ENCODE measurements at regions not wholly inside any gene's neighbourhood (a gene's known extent, or its start where the extent isn't known, plus 50 kb on each side); places are given as distances from the start of the nearest gene placed in this dataset.
"Not testable (repeated sequence)": the region's sequence is repeated elsewhere in the genome, so short reads cannot be mapped to it uniquely, and the experiment has no call there.

DNA sequence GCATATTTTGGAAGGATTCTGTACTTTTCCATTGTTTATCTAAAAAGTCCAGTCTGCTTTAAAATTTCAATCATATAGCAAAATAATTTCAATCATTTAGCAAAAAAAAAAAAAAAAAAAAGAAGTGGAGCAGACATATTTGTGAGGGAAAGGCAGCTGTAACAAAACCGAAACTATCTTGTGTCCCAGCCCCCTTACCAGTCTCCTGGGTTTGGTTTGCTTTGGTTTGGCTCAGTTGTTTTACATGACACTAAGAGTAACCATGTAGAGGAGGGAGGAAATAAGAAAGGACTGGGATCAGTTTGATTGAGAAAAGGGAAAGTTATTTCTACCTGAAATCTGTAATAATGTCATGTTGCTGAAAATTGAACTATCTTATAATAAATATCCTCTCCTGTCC lies 158.8 kb upstream of the GADL1 start:
- DNase-seq: no peak

DNA sequence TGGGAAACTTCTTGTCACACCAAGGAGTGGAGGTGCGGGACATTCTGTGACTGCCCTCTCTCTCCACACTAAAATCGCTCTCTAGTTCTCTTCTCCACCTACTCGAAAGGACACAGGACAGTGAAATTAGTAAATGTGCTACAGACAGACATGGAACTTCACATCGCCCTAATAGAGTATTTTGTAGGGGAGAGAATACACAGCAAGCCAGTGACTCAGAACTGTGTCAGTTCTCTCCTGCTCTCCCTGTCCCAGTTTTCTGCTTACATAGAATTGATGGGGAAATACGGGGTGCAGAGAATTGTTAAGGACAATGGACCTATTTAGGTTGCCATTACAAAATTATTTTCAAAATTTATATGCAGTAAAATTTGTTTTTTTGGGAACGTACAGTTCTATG lies 159.6 kb upstream of the GADL1 start:
- DNase-seq: no peak

DNA sequence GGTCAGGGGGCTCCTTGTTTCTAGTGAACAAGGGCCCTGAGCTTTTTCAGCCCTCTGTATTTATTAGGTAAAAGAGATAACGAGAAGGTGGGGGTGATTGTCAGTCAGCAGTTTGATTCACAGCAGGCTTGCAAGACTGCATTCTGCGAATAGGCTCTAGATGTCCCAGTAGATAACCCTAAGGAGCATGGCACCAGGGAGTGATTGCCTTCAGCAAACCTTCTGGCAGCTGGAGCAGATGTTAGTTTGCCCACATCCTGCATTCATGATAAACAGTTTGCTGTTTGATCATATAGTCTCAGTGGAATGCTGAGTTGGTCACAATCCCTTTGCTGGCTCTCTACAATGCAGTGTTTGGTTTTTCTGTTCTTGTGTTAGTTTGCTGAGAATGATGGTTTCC lies 161.3 kb upstream of the GADL1 start:
- DNase-seq: no peak

DNA sequence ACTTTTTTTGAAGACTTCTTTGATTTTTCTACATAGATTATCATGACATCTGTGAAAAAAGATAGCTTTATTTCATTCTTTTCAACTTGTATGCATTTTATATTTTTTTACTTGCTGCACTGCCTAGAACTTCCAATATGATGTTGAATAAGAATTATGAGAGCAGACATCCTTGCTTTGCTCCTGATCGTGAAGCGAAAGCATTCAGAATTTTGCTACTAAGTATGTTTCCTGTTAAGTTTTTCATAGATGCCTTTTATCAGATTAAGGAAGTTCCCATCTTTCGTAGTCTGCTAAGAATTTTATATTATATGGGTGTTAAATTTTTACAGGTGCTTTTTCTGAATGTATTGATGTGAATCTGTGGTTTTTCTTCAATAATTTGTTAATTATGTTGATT lies 163.4 kb upstream of the GADL1 start:
- no peak for DNase-seq

DNA sequence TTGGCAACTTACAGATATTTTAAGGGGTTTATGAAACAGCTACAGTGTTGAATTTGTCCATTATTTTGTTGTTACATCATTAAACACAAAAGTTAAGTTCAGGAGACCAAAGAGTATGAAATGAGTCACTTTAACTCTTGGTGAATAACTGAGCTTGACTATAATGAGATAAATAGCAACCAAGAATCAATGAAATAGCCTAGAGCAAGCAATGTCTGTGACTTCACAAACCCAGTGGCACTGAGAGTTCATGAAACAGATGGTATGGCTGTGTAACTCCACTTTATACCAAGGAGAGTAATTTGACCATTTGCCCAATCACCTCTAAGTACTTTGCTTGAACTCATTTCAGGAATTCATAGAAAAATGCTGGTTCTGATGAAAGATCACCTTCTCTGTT lies 169.6 kb upstream of the GADL1 start:
- DNase-seq: no peak

DNA sequence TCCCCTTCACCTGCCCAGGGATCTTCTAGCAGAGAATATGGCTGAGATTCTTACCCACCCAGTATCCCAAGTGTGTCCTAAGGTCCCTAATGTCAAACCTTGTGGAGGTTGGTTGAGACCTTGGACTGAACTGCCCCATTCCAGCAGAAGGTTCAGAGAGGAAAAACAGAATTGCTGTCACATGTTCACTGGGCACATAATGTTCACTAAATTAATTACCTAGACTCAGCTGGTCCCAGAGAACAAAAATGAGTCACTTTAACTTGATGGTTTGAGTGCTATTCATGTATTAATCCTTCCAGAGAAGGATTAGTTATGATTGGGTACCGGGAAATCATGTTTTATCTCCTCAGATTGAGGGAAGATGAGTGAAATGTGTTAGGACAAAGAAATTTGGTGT lies 171.3 kb upstream of the GADL1 start:
- no peak for DNase-seq

DNA sequence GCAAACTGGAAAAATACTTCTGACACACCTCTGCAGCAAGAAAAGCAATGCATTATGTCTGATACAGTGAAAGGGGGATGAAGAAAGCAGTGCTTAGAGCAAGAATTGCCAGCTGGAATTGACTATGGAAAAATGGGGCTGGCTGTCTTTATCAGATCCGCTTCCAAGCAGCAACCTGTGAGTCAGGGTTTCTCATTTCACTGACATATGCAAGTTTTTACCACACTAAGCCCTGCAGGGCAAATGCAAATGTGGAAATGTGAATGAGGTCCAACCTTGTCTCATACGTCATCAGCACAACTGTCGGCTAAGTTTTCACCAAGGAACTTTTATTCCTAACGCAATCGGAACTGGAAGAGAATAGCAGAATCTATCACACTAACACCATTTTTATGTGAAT lies 172.5 kb upstream of the GADL1 start:
- DNase-seq: no peak

DNA sequence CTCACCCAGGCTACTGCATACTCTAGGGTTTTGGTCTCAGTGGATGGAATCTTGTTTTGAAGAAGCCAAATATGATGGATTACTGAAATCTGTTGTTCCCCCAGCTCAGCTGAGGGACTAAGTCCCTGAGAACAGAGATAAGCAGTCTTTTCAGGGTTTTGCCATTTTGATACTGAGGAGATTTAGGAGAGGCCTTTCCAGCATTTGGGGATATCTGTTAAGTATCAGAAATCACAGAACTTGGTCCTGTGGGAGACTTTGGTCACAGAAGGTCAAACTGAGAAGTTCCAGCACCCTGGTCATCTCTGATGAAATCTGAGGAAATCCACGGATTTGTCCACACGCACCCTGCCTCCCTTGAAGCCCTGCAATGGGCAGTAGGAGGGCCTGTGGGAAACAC lies 181.0 kb upstream of the GADL1 start:
- DNase-seq: no peak

DNA sequence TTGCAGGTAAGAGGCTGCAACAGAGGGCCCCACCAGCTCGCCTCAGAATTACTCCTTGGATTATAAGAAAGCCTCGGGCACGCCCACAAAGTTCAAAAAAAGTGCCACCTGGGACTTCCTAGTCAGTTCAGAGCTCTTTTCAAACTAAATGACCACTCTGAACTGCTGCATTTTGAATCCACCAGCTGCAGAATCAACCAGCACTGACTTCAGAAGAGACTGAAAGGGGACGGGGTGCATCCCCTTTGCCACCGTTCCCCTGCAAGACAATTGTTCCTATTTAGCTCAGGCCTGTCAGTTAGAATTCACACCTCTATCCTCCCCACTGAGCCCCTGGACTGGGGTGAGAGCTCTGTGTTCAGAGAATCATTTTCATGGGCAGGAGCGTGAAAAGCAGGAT lies 181.4 kb upstream of the GADL1 start:
- DNase-seq: no peak

DNA sequence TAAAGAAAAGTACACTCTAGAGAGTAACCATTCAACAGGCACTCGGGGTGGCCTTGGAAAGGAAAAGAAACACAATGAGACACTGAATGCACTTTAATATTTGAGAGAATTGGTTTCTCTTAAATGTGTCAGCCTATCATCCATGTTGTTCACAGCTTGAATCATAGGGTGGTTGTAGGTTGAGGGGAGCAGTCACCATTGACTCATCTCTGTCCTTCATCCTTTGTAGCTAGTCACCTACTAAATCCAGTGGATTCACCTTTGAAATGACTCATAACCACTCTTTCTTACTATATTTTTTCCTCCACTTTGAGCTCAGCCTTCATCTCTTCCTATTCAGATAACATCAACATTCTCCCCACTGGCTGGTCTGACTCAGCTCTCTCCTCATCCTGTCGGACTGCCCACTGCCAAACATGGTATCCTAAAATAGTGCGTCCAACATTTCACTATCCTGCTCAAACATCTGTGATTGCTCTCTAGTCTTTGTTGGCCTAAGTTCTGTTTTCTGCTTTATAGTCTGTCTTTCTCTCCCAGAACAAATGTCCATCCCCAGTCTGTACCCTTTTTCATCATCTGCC lies 182.7 kb upstream of the GADL1 start:
- no peak for DNase-seq

DNA sequence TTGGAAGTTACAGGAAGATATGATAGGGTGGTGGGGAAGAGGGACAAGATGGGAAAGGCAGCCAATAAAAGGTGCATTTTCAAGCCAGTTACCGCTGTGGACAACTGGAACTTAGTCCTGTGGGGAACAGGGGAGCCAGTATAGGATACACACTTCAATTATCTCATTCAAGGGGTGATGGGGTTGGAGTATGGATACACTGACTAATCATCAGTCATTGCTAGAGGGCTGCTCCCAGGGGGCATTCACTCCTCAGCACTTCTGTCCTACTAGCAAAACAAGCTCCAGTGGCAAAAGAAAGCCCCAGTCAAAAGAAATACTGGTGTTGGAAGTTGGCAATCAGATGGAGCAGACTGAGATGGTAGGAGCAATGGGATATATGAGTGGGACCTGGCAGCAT lies 183.4 kb upstream of the GADL1 start:
- no peak for DNase-seq

DNA sequence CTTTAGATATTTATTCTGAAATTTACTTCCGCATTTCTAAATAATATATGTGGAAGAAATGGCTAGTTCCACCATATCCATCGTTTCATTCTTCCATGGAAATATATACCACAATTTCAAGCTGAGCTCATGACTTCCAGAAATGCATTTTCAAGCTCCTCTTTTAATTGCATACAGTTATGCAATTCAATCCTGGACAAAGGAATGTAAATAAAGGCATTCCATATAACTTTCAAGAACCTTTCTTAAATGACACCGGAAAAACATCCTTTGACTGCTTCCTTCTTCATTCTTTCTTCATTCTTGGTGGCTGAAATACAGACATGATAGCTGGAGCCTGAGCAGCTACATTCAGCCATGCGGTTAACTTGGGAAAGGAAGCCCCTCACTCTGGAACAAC lies 185.2 kb upstream of the GADL1 start:
- DNase-seq: no peak

DNA sequence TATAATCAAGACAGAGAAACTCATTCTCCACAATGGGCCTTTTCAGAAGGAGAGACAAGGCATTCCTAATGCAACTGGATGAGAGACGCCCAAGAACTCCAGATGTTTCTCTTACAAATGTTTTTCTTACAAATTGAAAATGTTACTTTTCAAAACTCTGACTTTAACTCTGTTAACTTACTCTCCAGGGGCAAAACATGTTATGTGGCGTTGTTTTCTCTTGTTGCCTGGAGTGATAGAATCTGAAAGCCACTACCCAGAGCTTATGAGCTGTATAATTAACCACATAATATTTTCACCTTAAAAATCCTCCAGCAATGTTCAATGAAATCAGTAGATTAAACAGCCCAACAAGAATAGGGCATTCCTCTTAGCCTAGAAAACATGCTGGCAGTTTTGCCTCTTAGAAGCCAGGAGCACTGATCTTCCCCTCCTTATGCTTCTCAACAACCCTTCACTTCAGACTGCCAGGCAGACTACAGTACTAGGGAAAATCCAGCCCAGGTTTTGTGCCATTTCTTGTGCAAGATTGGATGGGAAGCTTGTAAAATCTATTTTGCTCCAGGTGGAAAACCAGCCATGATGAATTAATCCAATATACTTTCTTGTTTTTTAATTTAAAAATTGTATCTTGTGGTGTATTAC lies 186.7 kb upstream of the GADL1 start:
- no peak for DNase-seq

DNA sequence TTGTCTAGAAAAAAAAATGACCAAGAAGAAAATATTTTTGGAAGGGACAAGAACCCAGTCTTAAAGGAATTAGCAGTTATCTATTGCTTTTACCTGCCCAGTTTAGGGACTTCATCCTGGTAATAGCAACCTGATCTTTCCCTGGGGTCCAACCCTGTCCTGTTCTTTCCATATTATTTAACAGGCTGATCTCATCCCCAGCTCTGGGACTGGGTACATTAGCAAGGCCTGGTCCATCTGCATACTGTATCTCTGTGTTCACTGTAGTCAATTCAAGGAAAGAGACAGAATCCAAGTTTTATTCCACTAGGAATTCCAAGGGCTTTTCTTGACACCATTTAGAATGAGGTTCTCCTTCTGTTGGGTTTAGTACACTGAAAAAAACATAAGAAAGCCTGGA lies 191.7 kb upstream of the GADL1 start:
- DNase-seq: no peak

DNA sequence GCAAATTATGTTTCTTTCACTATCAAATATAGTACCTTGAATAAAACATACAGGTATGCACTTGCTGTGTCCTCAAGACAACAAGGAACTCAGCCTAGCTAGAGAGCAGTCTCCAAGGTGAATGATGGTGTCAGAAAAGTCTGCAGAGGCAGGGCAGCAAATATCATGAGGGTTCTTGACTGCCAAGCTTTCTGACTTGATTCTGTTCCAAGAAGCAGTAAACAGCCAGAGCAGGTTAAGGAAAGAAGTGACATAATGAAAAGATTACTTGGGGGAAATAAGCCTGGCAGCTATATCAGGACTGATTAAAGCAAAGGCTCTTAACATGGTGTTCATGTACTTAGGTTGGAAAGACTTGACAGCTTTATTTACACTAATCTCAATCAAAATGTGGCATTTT lies 192.2 kb upstream of the GADL1 start:
- DNase-seq: no peak

DNA sequence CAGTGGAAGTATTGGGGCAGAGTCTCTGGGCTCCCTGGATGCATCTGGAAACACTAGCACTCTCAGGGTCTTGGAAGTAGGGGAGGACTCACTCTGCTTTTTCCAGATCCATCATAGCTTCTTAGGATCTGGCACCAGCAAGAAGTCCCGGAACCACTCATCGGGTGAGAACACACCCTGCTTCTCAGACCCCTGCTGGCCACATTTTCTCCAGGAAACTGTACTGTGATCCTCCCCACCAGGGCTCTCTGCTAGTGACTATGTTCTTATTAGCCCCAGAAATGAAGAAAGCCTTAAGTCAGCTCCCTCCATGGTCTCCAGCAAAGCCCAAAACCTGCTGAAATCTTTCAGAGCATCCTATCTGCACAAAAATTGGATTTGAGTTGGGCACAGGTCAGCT lies 197.3 kb upstream of the GADL1 start:
- DNase-seq: no peak

DNA sequence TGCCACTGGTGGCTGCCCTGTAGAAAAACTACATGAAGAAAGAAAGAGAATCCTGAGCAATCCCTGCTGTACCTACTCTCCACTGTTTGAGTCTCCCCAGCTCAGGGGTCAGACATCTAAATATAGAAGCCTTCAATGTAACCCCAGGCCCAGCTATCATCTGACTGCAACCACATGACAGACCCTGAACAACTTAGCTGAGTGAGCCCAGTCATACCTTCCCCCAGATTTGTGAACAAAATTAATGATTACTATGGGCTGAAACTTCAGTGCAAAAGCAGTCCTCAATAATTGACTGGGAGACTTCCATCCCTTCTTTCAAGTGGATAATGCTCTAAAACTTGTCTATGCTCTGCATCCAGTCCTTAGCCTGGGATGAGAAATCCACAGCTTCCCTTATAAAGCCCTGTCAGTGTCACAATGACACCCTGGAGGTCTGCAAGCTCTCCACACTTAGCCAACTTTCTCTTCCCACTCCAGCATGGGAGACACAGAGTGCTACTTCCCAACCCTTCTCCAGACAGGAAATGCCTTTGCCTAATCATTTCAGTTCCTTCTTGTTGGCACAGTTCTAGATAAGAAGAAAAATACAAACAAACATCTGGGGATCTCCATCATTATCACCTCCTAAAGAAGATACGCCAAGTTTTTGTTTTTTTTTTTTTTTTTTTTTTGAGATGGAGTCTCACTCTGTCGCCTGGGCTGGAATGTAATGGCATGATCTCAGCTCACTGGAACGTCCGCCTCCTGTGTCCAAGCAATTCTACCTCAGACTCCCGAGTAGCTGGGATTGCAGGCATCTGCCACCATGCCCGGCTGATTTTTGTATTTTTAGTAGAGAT lies 198.5 kb upstream of the GADL1 start:
- no peak for DNase-seq

DNA sequence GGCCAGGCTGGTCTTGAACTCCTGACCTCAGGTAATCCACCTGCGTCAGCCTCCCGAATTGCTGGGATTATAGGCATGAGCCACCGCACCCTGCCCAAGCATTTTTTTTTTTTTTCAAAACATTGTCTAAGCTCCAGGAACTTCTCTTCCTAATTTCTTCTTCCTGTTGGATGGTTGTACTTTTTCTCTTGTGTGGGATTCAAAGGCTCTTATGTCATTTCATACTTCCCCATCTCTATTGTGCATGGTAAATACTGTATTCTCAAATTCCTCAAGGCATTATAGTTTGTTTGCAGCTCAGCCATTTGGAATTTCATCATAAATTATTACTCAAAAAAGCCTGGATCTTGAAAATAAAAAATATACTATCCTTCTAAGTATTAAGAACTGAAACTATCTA lies 199.1 kb upstream of the GADL1 start:
- no peak for DNase-seq

DNA sequence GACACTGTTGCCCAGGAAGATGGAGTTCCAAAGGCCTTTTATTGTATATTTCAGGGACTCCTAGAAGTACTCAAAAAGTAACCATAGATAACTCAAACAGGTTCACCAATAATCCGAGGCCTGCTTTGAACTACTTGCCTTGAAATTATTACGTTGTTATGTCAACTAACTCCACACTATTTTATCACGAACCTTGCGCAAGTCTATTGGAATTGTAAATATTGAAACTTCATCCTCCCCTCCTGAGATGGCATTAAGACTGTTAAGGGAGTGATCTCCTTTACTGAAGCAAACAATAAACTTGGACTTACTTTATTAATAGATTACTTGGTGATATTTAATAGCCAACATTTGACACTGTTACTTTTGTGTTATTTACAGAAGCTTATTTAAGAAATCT lies 199.6 kb upstream of the GADL1 start:
- DNase-seq: no peak

DNA sequence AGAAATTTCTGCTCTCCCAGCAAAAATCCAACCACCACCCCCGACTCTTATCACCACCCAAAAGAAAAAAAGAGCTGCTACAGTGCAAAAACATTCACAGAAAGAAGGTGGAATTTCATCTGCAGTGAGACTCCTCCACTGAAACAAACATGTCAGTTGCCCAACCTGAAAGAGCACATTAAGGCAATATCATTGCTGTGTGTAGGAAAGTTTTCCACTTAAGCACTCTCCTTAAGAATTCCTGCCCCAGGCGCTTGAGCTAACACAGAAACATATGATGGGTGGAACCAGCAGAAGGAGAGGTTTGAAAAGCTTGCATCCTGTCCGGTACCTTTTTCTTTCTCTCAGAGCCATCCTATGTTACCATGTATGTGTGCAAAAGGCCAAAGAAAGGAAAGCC lies 200.8 kb upstream of the GADL1 start:
- DNase-seq: no peak

DNA sequence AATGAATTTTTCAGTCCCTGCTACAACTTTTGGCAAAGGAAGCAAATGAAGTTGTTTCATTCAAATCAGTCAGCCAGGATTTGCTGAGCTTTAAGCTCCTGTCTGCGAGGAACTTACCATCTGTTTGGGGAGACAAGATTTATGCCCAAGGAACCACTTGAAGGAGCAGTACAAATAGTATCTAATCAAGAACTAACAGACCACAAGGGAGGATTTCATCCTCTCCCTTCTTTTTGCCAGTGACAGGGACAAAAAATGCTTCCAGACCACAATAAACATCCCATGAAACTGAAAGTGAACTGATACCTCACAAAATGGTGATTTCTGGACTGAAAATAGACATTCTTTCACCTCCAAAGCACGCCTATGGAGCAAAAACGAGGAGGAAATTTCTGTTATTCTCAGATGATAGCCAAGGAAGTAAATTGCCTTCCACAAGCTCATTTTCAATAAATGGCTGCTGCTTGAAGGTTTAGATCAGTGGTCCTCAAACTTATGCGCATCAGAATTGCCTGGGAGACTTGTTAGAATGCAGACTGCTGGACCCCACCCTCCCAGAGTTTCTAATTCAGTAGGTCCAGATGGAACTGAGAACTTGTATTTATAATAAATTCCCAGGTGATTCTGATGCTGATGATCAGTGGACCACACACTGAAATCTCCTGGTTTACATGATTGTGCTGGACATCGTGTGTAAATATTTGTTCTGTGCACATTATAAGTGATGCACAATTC lies 202.4 kb upstream of the GADL1 start:
- DNase-seq: no peak

DNA sequence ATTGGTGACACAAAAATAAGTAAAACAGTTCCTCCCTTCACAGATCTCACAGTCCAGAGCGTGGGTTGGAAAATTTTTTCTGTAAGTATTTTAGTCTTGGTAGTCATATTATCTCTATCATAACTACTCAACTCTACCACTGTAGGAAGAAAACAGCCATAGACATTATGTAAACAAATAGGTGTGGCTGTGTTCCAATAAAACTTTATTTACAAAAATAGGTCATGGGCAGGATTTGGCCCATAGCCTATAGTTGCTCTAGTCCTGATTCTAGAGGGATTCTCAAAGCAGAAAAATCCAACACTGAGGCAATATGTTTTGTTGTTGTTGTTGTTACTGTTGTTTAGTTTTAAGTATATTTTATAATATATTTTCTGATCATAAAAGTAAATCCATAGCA lies 206.1 kb upstream of the GADL1 start:
- DNase-seq: no peak

DNA sequence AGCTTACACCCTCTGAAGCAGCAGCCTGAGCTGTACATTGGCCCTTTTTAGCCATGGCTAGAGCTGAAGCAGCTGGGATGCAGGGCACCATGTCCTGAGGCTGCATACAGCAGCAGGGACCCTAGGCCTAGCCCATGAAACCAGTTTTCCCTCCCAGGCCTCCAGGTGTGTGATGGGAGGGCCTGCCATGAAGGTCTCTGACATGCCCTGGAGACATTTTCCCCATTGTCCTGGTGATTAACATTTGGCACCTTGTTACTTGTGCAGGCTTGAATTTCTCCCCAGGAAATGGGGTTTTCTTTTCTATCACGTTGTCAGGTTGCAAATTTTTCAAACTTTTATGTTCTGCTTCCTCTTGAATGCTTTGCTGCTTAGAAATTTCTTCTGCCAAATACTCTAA lies 206.8 kb upstream of the GADL1 start:
- not testable (repeated sequence) for DNase-seq

Measured in activated CD8-positive, alpha-beta memory T cell treated with anti-CD3 and anti-CD28 coated beads, Interleukin-2, amount 50 U/mL, for 4 hours (primary cell).